ENCODE measurements at regions not wholly inside any gene's neighbourhood (a gene's known extent, or its start where the extent isn't known, plus 50 kb on each side); places are given as distances from the start of the nearest gene placed in this dataset.

DNA sequence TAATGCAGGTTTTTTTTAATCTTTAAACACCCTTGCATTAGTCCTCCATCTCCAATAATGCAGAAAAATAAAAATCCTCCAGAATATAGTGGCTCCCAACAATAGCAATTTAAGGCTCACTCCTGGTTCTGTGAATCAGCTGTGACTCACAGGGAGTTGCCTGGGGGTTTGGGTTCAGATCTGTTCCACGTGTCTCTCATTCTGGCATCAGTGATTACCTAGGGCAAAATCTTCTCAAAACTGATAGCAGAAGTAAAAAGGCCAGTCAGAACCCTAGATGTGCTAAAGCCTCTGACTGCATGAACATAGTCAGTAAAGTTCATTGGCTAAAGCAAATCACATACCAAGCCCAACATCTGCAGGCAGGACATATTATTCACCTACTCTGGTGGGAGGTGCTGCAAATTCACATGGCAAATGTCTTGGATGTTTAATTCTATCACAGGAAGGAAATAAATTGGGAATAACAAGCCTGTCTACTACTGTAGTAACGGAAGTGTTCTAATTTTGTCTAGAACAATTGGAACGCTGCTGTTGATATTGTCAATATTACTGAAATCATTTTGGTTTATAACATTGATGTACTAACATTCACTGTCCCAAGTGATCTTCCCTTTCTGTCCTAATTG, 364.1 kb upstream of the CNTN4 start:
- TF ChIP-seq POLR2A (IDR thresholded peaks at IDR 0.05) (no peak), EP300 (IDR thresholded peaks at IDR 0.05) (no peak), POLR2AphosphoS5 (IDR thresholded peaks at IDR 0.05) (no peak), CTCF (IDR thresholded peaks at IDR 0.05) (no peak)
- H3K27me3 ChIP-seq, result no peaks in the 10 kb centered on the region
- H3K36me3 ChIP-seq, result no peaks in the 10 kb centered on the region
- H3K4me3 ChIP-seq, result no peak overlapping the region
- H3K9me3 ChIP-seq, result peaks cover 0 to 11% (median 0%) of the 10 kb centered on the region in 3 donors
- H3K4me1 ChIP-seq, result no peaks in the 10 kb centered on the region
- 65 to 89% methylated on average over 2 to 3 of the region's 3 CpGs for WGBS, 2 donors (ENCODE audit: low coverage in 1 of 2)
- no peak for ATAC-seq
- H3K27ac ChIP-seq, result no peak overlapping the region

DNA sequence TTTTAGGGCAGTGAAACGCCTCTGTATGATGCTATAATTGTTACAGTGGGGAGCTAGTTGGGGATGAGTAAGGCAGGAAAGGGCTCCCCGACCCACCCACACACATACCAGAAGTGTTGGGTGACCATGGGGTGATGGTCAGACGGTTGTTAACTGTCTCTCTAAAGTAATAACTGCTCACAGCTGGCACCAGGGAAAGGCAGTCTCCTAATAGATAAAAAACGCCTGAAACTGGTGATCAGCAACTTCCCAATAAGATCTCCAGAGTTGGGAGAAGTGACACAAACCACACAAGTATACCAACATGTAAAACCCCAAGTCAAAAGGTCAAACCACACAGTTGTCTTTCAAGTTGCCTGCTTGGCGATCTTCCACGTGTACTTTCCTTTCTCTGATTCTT, 346.5 kb upstream of the CNTN4 start:
- Histone ChIP-seq H3K9me3 (peaks cover 0 to 25% (median 0%) of the 10 kb centered on the region in 3 donors), H3K27ac (no peak overlapping the region), H3K27me3 (peaks cover 2% of the 10 kb centered on the region), H3K4me1 (no peaks in the 10 kb centered on the region), H3K4me3 (no peak overlapping the region), H3K36me3 (no peaks in the 10 kb centered on the region)
- no peak for ATAC-seq
- WGBS, 2 donors (ENCODE audit: low coverage in 1 of 2), result 59 to 65% methylated on average over 5 to 6 of the region's 6 CpGs
- TF ChIP-seq EP300 (IDR thresholded peaks at IDR 0.05) (no peak), CTCF (IDR thresholded peaks at IDR 0.05) (no peak), POLR2AphosphoS5 (IDR thresholded peaks at IDR 0.05) (no peak), POLR2A (IDR thresholded peaks at IDR 0.05) (no peak)

- no peak for ATAC-seq
- WGBS, 2 donors (ENCODE audit: low coverage in 1 of 2), result 28 to 42% methylated on average over 3 of the region's 3 CpGs
Measured at GRCh38 chr3:1766384-1766783, 332.3 kb upstream of the CNTN4 start.

DNA sequence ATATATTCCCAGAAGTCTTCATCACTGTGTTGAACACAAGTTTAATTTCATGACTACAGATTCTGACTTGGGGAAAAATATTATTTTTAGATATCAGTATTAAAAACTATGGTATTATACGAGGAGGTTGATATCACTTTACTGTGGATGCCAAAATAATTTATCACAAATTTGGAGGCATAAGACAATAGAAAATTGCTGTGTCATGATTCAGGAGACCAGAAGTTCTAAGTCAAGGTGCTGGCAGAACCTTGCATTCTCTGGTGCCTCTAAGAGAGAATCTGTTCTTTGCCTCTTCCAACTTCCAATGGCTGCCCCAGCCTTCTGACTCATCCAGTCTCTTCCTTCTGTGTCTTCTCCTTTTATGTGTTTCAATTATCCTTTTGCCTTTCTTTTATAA, 325.0 kb upstream of the CNTN4 start:
- ATAC-seq, result no peak
- TF ChIP-seq CTCF (IDR thresholded peaks at IDR 0.05) (no peak), EP300 (IDR thresholded peaks at IDR 0.05) (no peak), POLR2A (IDR thresholded peaks at IDR 0.05) (no peak), POLR2AphosphoS5 (IDR thresholded peaks at IDR 0.05) (no peak)
- Histone ChIP-seq H3K36me3 (no peaks in the 10 kb centered on the region), H3K9me3 (no peaks in the 10 kb centered on the region), H3K27ac (no peak overlapping the region), H3K4me1 (no peaks in the 10 kb centered on the region), H3K4me3 (no peak overlapping the region), H3K27me3 (no peaks in the 10 kb centered on the region)
- 11 to 25% methylated on average over 1 of the region's 1 CpG for WGBS, 2 donors (ENCODE audit: low coverage in 1 of 2)

More at GRCh38 chr3:1766384-1766783, 332.3 kb upstream of the CNTN4 start:
- Histone ChIP-seq H3K27me3 (no peaks in the 10 kb centered on the region), H3K36me3 (no peaks in the 10 kb centered on the region), H3K27ac (no peak overlapping the region), H3K4me3 (no peak overlapping the region), H3K4me1 (no peaks in the 10 kb centered on the region), H3K9me3 (no peaks in the 10 kb centered on the region)
- TF ChIP-seq POLR2A (IDR thresholded peaks at IDR 0.05) (no peak), CTCF (IDR thresholded peaks at IDR 0.05) (no peak), EP300 (IDR thresholded peaks at IDR 0.05) (no peak), POLR2AphosphoS5 (IDR thresholded peaks at IDR 0.05) (no peak)

- Histone ChIP-seq H3K4me3 (no peak overlapping the region), H3K27ac (no peak overlapping the region), H3K36me3 (no peaks in the 10 kb centered on the region), H3K27me3 (no peaks in the 10 kb centered on the region), H3K9me3 (no peaks in the 10 kb centered on the region), H3K4me1 (no peaks in the 10 kb centered on the region)
- no peak for TF ChIP-seq POLR2AphosphoS5 (IDR thresholded peaks at IDR 0.05)
- no peak for TF ChIP-seq POLR2A (IDR thresholded peaks at IDR 0.05)
- TF ChIP-seq EP300 (IDR thresholded peaks at IDR 0.05), result no peak
- no peak for TF ChIP-seq CTCF (IDR thresholded peaks at IDR 0.05)
- 59 to 71% methylated on average over 3 of the region's 3 CpGs for WGBS, 2 donors (ENCODE audit: low coverage in 1 of 2)
- peak; percentile 51 for ATAC-seq
Measured at GRCh38 chr3:1774597-1774996, 324.1 kb upstream of the CNTN4 start.

Data from gastroesophageal sphincter (tissue), 4 donors.